Cerebellar cortex (tissue), 1 donor: ENCODE measurements at regions not wholly inside any gene's neighbourhood (a gene's known extent, or its start where the extent isn't known, plus 50 kb on each side); places are given as distances from the start of the nearest gene placed in this dataset.
A peak's percentile ranks its signal among the peaks of the same experiment; 100 is the strongest.

ENCODE experiments used
- DNase-seq: peaks from one replicate; pipeline ENCODE4 v3.0.0-alpha.2; 2015; ENCODE audit warnings: low spot score

DNA sequence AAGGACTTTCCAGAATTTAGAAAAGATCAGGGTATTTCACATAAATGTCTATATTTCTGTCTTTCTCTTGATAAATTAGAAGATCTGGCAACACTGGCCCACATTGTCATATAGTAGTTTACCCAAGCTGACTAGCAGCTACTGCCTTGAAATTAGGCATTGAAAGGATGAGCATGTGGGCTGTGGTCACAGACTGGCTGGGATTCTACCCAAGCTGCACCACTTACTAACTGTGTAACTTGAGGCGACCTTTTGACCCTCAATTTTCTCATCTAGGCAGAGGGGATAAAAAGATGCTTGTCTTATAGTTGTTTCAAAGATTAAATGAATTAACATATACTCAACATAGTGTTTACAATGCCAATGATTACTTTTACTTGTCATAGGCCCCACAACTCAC, 152.7 kb upstream of the BMP2 start:
- DNase-seq: no peak

DNA sequence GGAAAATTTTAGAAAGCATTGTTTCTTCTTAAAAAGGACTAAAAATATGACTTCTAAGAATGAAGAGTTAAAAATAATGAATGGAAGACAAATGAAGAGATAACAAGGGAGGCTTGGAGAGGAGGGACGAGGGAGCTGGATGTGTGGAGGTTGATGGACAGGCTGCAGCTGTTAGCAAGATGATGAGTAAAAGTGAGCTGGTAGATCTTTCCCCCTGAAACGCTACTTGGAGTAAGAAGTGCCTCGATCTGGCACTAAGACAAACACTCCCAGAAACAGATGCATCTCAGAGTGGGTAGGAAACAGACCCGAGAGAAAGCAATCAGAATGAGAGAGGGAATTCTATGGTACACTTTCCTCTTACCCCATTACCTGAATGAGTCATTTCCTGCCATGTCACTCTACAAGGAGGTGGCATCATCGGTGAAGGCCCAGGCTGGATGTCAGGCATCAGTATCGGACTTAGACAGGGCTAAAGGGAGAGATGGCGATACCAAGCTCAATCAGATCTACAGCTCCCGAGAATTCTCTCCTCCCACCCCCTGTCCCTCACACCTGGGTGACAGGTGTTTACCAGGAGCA, 154.1 kb upstream of the BMP2 start:
- DNase-seq: no peak

DNA sequence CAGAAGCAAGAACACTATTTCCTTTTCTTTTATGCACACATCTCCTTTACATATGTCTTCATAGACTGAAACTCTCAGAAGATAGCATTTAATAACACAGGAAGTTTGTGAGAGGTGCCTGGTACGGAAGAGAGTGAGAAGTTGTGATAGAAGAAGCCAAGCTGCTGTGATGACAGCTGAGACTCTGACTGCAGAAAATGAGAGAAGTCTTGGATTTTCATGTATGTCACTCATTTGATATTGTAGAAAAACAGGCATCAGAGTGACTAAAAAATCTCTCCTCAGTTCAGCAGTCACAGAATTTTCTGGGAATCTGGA, 154.9 kb upstream of the BMP2 start:
- no peak for DNase-seq

DNA sequence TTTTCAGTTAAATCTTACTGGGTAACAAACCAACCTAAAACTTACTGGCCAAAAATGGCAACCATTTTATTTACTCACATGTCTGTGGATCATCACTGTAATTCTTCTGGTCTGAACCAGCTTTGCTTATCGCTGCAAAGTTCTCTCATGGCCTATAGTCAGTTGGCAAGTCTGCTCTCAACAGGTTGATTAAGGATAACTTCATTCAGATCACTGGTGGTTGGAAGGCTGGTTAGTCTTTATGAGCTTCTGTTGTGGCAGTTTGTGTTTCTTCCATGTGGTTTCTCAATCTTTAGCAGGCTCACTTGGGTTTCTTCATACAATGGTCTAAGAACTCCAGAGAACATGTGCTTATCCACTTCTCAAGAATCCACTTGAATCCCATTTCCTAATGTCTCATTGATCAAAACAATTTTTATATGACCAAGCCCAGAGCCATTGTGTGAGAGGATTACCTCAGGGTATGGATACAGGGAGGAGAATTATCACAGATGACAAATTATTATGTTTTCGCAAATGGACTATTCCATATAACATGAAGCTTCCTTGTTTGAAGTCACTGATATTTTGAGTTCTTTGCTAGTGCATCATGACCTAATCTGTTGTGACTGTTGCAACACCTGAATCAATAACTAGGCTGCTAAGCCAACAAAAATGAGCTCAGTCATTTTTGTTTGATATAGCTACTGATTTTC, 155.4 kb upstream of the BMP2 start:
- DNase-seq: no peak

DNA sequence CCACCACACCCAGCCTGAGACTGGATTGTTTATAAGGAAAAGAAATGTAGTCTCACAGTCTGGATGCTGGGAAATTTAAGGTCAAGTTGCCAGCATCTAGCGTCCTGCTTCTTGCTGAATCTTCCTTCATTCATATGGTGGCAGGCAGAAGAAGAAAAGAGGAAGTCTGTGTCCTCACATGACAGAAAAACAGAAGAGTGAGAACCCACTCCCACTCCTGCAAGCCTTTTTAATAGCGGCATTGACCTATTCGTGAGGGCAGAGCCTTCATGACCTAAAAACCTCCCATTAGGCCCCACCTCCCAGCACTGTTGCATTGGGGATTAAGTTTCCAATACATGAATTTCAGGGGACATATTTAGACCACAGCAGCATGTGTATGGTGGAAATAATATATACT, 160.8 kb upstream of the BMP2 start:
- DNase-seq: no peak

DNA sequence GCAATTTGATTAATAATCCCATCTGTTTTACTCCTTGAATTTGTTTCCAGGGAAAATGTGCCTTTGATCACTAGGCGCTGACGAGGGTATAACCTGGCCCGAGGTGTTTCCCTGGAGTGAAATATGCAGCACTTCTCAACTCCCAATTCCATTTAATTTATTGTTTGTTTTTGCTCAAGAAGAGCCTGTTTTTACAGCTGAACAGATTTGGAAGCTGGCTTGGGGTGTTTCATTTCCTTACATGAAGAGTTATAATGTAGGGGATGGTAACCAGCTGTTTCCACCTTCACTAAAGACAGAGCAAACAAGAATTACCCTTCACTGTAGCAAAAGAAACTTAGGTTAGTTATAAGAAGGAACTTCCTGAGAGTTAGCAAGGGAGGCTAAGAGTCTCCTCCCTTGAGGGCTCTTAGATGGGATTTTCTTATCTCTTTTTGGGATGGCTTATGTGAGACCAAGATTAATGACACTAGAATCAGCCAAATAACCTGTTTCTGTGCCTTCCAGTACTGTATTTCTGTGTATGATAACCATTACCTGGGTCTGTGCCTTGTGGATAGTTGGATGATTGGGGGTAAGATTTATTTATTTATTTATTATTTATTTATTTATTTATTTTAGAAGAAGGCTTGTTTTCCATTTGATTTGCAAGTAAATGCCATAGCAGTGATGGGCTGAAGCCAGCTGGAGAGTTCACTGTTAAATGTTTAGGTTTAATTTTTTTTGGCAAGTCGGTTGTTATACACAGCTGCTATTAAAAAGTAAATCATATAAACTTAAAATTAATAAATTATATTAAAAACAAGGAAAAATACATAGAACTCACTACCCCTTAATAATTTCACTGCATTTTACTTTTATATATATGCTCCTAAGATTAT, 162.2 kb upstream of the BMP2 start:
- DNase-seq: no peak

DNA sequence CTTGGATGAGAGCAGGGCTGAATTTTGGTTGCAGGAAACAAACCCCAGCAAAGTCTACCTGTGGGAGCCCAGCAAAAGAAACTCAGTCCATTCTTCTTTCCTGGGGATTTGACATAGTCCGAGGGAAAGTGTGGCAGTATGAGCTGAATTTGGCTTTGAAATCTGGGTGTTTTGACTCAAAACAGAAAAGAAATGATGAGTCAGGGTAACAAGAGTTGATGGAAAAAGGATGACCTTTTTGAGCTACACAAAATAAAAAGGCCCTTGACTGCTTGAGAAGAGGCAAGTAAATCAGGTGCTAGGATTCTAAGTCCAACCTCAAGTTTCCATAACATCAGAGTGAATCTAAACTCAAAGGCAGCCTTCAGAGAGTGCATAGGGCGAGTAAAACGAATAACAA, 163.3 kb upstream of the BMP2 start:
- DNase-seq: no peak

DNA sequence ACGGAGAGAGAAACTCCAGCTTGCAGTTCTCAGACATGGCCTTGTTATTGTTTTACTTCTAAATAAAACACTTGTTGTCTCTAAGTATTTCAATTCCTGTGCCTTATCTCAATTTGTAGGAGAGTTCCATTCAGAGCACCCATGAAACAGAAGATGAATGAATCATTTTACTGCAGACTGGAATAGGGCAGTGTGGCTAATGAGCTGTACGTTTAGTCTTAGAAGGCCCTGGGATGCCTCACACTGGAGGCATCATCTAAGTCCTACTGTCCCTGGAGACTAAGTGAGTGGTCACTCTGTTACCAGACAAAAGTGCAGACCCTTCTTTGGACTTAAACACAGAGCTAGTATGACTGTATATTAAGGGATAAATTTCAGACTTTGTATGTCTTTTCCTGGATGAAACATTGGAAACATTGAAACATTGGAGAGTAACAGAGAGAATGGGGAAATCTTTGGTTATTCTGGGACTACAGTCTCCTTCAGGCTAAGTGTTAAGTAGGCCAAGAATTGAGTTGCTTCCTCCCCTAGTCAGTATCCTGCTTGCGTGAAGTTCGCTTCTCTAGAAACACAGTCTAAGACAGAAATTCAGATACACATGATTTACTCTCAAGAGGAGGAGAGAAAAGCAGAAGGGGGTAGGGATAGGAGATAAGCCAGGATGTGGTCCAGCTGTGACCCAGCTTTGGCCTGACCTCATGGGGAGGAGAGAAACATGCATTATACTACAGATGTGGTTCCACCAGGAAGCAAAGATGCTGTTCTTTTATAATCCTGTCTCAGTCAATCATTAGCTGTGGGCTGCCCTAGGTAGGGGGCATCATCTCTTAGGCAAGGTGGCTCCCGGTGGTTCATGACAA, 167.4 kb upstream of the BMP2 start:
- DNase-seq: no peak

DNA sequence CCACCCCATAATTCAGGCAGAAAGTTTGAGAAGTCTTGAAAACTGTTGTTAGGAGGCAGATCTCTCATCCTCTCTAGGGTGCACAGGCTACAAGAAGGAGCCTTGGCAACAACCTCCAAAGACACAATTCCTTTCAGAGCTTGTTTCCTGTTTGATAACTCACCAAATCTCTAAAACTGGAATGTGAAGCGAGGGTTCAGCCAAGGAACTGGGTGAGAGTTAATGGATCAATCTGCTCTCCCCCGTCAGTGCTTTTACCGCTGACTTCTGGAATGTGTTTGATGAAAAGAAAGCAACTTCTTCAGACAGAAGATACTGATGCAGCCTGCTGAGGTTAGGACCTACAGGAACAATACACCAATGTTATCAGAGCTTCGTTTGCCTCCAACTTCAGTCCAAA, 171.8 kb upstream of the BMP2 start:
- DNase-seq: no peak

DNA sequence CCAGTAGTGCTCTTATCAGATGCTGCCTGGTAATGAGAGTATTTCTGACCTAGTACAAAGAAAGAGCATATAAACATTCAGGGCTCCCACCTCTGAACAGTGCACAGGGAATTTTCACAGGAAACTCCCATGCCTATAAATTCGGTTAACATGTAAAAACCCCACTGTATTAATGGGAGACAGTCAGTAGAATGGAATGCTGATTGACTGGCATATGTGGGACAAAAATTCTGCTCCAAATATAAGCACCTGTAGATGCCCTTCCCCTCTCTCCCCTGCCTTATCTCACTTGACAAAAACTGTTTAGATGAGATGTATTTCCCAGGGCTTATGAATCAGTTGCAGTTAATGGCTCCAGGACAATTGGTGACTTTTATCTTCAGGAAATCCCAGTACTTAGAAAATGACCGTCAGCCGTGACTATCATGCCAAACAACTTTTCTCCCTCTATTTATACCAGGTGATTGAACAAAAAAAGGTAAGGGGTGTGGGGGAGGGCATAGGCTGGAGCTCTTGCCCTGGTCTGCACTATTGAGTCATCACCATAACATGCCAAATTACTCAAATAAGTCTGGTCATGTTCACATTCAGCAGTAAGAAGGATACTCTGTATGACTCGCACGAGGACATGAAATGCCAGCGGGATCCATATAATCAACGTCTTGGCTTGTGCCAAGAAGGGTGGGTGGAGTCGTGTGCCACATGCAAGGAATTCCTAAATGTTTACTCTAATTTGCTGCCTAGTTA, 176.4 kb upstream of the BMP2 start:
- DNase-seq: no peak

DNA sequence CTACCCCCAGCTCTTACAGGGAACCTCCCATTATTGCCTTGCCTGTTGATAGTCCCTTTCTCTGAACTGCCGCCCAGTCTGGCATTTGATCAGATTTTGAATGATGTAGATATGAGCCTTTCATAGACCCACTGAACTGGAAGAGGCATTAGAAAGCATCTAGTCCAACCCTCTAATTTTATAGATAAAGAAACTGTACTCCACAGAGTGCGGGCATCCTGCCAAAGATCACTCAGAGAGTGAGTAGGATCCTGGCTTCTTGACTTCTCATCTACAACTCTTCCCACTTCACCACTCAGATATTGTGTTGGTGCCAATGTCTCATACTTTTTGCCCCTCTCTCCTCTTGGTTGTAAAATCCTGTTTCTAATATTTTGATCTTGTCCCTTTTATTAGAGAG, 179.2 kb upstream of the BMP2 start:
- no peak for DNase-seq

DNA sequence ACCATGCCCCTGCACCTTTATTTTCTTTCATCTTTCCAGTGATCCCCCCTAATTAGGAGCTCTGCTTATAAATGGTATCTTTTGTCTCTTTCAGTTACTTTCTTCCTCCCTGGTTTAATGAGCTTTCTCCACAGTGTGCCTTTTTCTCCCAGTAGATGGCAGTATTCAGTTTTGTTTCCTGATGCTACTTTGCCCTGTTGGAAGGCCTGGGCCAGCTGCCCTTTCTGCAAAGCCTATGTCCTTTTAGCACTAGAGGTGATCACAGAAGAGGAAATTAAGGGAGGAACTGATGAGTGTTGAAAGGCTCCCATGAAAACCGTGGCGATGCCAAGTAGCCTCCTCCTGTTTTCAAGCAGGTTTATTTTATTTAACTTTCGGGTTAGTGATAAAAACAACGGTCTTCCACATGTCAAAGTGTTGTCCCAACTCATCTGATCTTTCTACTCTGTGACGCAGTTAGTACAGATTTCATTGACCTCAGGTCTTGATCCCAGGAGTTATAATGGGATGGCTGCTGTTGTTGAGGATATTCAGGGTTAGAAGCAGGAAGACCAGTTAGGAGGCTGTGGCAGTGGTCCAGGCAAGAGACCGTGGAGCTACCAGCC, 184.2 kb upstream of the BMP2 start:
- DNase-seq: peak; percentile 6

DNA sequence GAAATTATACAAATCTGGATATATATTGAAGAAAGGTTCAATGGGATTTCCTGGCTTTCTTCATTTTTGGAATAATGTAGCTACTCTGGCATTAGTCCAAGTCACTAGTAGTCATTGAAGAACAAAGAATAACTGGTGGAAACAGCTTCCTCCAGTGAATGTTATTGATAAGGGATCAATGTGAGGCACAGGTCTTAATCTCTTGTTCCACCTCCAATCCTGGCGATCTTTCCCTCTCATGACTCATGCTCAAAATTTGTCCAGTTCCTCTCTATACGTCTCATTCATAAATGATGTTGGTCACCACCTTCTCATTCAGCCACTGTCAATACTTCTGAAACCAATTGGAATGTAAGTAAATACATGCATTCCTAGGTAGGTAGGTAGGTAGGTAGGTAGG, 185.0 kb upstream of the BMP2 start:
- no peak for DNase-seq

DNA sequence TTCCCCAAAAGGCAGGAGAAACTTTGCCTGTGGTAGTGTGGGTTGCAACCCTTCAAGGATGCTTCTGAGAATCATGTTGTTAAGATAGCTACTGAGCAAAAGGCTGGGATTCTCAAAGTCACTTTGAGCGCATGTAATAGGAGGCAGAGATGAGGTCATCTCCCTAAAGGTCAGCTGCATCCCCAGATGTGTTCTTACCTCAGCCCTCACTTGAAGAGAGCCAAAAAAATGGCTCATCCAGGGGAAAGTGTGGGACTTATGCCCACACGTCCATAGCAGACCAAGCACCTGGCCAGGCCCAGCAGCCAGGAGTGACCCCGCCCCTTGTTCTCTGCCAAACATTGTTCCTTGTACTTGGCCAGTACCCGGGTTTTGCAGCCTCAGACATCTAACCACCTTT, 187.0 kb upstream of the BMP2 start:
- DNase-seq: no peak

DNA sequence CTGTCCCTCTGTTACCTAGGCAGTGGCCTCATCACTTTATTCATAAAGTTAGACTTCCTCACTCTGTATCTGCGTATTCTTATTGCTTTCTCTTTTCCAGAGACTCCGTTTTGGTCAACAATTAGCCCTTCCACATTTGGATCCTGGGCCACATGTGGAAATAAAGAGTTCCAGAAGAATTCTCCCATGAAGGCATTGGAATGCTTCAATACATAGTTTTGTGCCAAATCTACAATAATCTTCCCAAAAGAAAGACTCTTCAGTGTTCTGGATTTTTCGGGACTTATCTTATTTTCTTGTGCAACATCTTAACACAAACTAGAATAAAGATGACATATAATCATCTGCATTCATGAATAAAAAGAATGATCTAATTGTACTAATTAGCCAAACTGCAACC, 187.7 kb upstream of the BMP2 start:
- no peak for DNase-seq

DNA sequence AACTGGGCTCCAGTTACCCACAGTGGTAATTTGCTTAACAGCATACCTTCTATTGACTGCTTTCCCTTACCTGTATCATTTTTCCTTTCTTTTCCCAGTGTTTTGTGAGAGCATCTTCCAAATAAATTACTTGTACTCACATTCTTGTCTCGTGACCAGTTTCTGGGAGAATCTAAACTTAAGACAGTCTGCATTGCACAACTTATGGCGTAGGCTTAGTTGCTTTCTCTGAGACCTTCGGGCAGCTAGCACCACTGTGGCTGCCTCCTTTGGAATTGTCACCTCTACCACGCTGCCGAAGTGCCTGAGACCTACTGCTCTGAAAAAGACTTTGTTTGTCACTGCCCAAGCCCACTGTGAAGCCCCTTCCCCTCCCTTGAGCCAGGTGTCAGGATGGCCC, 188.1 kb upstream of the BMP2 start:
- no peak for DNase-seq

DNA sequence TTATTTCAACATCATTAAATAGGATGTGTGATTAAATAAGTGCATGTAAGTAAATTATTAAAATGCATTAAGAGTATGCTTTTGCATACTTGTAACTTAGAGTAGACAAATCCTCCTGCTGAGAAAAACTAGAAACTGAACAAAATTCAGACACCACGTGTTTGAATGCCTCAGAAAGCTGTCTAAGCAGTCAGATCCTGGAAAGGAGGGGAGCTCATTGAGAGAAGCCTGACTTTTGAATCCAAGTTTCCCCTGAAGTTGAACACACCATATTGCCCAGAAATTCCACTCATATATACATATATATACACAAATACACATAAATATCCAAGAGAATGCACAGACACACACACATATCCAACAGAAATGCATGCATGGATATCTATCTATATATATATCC, 190.0 kb upstream of the BMP2 start:
- DNase-seq: no peak

DNA sequence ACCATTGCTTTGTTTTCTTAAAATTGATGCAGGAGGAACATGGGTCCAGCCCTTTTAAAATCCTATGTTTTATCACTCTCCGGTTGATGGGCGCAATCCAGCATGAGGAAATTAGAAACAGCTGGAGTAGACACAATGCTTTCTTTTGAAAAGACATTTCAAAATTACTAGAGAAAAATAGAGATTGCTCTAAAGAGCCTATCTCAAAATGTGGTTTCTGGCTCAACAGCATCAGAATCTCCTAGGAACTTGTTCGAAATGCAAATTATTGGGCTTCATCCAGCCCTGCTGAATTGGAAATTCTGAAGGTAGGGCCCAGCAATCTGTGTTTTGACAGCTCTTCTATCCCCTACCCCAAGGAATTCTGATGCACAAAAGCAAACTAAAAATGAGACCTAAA, 190.8 kb upstream of the BMP2 start:
- DNase-seq: no peak

DNA sequence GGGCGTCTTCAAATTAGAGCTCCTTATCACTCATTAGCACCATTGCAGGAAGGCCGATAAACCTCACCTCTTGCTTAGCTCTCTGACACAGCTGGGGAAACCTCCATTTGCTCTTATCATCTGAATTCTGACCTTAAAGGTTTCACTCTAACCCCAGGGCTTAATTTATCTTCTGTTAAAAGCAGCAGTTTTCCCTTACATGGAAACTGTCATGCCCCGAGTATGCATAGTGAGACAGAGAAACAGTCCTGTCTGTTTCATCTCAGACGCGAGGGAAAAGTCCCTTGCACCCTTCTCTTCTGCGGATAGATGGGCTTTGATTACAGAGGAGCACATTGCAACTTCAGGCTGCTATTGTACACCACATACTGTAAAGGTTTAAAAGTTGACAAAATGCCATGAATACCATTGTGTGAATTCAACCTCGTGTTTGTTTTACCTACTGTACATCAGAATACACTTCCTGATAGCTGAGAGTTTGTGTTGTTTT, 191.5 kb upstream of the BMP2 start:
- no peak for DNase-seq

DNA sequence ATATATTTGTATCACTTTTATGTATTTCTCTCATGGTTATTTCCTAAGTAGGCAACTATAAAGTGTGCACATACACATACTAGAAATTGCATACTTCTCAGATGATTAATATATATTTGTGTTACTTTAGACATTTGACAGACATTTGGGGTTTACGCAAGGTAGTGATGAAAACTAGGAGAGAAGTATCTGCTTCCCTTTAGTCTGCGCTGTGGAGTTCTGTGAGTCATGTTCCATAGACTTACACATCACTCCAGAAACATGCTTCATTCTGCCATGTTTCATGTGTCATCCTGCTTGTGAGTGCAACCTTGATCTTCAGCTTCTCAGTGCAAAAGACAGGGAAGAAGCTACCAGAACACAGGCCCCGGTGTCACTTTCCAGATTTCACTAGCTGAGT, 200.7 kb upstream of the BMP2 start:
- no peak for DNase-seq

DNA sequence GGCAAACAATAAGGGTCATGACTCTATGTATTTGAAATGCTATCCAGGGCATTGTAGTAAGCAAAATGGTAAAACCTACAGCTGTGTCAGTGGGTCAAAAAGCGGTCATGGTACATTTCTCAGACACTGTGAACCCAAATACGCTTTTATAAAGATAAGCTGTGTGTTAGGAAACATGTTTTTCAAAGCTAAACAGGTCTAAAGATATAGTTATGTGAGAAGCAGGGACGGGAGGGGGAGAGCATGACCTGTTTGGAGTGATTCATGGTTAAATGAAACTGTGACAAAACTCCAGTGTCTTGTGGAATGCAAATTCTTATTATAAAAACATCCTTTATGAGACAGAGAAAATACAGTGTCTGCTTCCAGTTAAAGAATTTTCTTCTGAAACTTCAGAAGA, 205.4 kb upstream of the BMP2 start:
- no peak for DNase-seq
